Stimulated activated CD8-positive, alpha-beta memory T cell treated with anti-CD3 and anti-CD28 coated beads, Interleukin-7, amount 100 ng/mL, for 48 hours (primary cell): ENCODE measurements at regions not wholly inside any gene's neighbourhood (a gene's known extent, or its start where the extent isn't known, plus 50 kb on each side); places are given as distances from the start of the nearest gene placed in this dataset.
"Not testable (repeated sequence)": the region's sequence is repeated elsewhere in the genome, so short reads cannot be mapped to it uniquely, and the experiment has no call there.

Source experiments
- DNase-seq, 2 donors: peaks; one replicate each; pipeline ENCODE4 v3.0.0-alpha.2; 2020; ENCODE audit warnings: low read depth in 1 of 2; ENCODE audit errors: extremely low read depth in 1 of 2

GRCh38 chr12:65675141-65675621 lies 149.1 kb upstream of the HMGA2 start:
- DNase-seq, result no peak

DNA sequence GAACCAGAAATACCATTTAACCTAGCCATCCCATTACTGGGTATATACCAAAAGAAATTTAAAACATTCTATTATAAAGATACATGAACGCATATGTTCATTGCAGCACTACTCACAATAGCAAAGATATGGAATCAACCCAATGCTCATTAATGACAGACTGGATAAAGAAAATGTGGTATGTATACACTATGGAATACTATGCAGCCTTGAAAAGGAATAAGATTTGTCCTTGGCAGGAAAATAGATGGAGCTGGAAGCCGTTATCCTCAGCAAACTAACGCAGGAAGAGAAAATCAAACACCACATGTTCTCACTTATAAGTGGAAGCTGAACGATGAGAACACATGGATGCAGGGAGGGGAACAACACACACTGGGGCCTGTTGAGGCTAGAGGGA lies 146.1 kb upstream of the HMGA2 start:
- DNase-seq, result not testable (repeated sequence)

- DNase-seq, result no peak
These were observed 143.1 kb upstream of the HMGA2 start for GRCh38 chr12:65681226-65681625.

DNA sequence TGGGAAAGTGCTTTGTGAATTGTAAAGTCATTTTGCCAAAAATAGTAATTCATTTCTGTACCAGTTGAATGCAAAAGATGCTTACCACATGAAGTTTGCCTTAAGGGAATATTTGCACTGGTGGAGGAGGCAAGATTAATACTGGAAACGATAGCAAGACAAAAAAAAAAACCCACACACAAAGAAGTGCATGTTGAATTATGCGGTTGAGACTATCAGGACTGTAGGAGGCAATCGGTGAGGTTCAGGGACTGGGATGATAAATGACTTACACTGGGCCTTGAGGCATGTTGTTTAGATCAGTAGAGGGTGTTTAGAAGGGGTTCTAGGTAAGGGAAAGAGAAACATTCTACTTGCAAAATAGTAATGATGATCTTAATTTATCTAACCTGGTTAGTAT lies 142.2 kb upstream of the HMGA2 start:
- no peak for DNase-seq

- DNase-seq, result no peak
These were observed 139.4 kb upstream of the HMGA2 start for GRCh38 chr12:65684906-65685305.

DNA sequence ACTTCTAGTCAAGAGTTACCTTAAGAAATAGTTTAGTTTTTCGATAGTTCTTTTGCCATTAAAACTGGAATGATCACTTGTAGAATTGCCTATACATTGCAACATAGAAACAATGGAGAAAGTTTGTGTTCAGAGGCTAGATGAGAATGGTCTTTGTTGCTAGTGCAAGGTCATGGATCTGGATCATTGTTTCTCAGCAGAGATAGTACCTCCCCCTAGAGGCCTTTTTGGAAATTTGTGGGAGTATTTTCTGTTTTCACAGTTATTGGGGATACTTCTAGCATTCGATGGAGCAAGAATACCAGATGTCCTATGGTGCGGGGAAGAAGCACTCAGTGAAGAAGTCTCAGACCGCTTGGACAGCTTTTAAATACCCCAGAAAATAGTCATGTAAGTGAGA lies 138.8 kb upstream of the HMGA2 start:
- DNase-seq, result no peak

DNA sequence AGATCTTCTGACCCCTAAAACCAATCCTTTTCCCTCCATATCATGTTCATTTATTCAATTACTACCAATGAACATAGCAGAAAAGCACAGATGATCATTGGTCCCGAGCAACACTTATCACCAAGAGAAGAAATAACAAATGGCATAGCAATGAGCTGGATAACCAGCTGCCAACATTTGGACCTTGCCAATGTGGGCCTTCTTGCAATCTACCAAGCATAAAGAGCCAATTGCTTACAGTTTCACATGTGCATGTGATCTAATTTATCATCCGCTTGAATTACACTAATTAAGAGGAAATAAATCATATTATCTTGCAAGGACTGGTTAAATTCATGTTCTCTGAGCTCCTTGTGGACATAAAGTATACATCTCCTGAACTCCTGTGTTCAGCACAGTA lies 134.8 kb upstream of the HMGA2 start:
- DNase-seq, result no peak

GRCh38 chr12:65690477-65690876 lies 133.8 kb upstream of the HMGA2 start:
- DNase-seq, result no peak

DNA sequence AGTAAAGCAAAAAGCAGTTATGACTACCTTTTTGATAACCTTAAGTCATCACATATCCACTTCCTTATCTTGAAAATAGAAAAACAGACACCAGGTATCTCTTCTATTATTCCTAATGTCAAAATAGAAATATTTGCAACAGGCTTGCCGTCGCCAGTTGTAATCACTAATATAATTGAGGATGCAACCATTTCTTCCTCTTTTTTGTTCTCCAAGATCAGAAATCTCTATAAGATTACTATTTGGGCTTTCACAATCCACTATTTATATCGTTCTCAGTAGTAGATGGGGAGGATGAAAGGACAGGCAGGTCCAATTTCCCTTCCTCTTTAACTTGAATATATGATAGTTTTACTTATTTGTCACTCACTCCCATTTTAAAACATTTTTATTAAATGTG lies 130.2 kb upstream of the HMGA2 start:
- no peak for DNase-seq

- no peak for DNase-seq
These were observed 129.0 kb upstream of the HMGA2 start for GRCh38 chr12:65695113-65695865.

- DNase-seq, result no peak
These were observed 128.1 kb upstream of the HMGA2 start for GRCh38 chr12:65696227-65696626.

DNA sequence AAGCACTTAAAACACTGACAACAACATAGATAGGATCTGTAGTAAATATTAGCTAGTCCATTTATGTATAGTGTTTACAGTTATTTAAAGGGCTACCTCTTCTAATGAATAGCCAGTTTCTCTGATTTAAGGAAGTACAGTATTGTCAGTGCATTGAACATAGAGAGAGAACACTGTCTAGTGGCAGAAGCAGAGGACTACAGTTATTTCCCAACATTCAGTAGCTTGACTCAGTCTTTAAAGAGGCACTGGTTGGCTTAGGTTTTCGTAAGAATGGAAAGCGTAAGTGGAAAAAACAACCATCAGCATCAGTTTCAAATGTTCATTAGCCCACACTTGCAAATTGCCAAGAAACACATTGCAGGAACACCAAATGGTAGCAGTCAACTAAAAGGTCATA lies 125.0 kb upstream of the HMGA2 start:
- no peak for DNase-seq

DNA sequence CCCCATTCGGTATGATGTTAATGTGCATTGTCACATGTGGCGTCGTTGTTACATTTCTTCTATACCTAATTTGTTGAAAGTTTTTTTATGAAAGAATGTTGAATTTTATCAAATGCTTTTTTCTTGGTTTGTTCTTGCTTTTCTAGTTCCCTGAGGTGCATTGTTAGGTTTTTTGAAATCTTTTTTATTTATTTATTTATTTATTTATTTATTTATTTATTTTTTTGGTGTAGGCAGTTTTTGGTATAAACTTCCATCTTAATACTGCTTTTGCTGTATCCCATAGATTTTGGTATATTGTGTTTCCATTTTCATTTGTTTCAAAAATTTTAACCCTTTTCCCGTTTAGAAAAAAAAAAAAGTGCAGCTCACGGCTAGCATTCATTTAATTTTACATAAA lies 121.1 kb upstream of the HMGA2 start:
- no peak for DNase-seq

GRCh38 chr12:65705380-65705876 lies 118.9 kb upstream of the HMGA2 start:
- DNase-seq, result no peak

- DNase-seq, result no peak
These were observed 117.2 kb upstream of the HMGA2 start for GRCh38 chr12:65707051-65707450.

GRCh38 chr12:65712260-65713004 lies 111.9 kb upstream of the HMGA2 start:
- DNase-seq, result no peak

DNA sequence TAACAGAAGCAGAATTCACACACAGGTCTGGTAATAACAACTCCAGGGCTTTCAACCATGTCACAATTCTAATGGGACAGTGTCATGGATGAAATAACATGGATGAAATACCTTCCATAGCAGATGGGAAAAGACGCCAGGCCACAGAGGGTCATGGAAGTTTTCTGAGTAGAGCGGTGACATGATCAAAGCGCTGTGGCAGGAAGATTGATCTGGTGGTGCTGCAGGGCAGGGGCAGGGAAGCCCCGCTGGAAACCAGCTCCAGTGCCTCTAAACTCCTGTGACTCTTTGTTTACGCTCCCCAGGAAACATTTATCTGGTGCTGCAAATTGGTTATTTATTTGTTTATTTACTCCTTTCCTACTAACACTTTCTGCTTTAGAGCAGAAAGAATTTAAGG lies 108.3 kb upstream of the HMGA2 start:
- no peak for DNase-seq

DNA sequence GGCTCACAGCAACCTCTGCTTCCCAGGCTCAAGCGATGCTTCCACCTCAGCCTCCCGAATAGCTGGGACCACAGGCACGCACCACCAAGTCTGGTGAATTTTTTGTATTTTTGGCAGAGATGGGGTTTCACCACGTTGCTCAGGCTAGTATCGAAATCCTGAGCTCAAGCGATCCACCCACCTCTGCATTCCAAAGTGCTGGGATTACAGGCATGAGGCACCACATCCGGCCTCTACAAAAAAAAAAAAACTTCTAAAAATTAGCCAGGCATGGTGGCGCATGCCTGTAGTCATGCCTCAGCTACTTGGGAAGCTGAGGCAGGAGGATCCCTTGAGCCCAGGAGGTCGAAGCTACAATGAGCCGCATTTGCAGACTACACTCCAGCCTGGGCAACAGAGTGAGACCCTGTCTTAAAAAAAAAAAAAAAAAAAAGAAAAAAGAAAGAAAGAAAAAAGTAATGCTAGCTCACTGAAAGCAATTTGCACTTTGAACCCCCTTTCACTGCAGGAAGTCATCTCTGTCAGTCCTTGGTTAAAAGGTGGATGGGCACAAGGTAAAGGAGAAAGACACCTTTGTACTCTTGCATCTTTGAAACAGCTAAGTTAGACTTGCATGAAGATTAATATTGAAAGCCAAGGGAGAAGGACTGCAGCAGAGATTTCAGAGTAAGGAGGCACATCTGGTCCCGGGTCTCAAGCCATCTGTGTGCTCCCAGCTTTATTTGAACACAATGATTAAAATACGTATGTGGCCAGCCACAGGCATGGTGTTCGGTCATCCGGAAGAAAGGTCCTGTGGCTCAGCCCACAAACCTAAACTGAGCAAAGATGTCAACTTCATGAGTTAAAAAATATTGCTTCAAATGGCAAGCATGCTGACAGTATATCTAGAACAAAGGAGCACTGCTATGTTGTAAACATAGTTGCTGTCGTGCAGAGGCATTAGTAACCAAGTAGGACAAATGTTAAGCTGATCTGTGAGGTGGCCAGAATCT lies 103.8 kb upstream of the HMGA2 start:
- no peak for DNase-seq

DNA sequence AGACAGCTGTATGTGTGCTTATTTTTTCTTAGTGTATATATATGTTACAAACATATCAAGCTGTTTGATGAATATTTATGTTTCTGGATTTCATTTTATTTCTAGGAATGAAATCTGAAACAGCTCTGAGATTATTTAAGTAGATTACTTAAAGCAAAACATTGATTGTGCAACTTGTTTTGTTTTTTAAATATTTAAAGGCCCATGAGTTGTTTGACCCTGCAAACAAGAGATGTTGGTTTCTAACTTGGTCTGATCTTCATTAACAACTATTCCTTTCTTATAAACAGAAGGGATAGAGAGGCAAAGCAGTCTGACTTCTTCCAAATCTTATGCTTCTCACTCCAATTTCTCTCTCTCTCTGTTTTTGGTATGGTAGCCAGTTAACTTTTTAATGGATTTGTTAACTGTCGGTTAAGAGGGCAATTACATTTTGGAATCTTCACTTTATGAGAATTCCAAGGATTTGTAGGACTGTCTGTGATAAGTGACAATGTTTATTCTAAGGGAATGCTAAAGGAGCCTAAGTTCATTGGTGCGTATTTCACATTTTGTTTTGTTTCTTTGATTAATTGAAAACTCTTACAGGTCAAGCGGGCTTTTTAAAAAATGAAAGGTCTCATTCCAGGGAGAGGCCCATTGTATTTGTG lies 102.6 kb upstream of the HMGA2 start:
- DNase-seq, result no peak

DNA sequence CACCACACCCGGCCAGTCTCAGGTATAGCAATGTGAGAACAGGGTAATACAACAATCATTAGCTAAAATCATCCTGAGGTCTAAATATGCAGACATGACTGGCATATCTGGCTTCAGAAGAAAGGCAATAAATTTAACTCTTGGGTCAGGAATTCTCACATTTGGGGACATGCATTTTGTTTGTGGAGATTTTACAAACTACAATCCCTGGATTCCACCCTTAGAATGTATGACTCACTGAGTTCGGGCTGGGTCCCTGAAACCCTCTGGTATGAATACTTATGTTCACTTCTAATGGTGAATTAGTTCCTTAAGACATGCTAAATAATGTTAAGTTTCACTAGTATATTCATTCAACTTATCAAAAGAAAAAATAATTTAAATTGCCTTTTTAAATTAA lies 98.9 kb upstream of the HMGA2 start:
- no peak for DNase-seq
